ENCODE measurements at regions not wholly inside any gene's neighbourhood (a gene's known extent, or its start where the extent isn't known, plus 50 kb on each side); places are given as distances from the start of the nearest gene placed in this dataset.
"Not testable (repeated sequence)": the region's sequence is repeated elsewhere in the genome, so short reads cannot be mapped to it uniquely, and the experiment has no call there.

GRCh38 chr2:11944311-11944710, 197.9 kb downstream of the LPIN1 start:
- no peaks in the 10 kb centered on the region for H3K4me1 ChIP-seq
- no peak for DNase-seq (ENCODE audit: extremely low spot score in 2 of 2)
- H3K4me3 ChIP-seq = no peak overlapping the region
- no peaks in the 10 kb centered on the region for H3K36me3 ChIP-seq
- no peak overlapping the region for H3K27ac ChIP-seq
- intact Hi-C loops (cut with DNase I) = no loop called here
- H3K27me3 ChIP-seq = no peaks in the 10 kb centered on the region
- TF ChIP-seq POLR2A (IDR thresholded peaks at IDR 0.05) (no peak), CTCF (IDR thresholded peaks at IDR 0.05) (no peak), POLR2AphosphoS5 (IDR thresholded peaks at IDR 0.05; ENCODE audit: insufficient read depth in 1 of 2, low read depth in 1 of 2) (no peak)
- H3K9me3 ChIP-seq = no peaks in the 10 kb centered on the region

- intact Hi-C loops (cut with DNase I) = no loop called here
- H3K36me3 ChIP-seq = no peaks in the 10 kb centered on the region
- TF ChIP-seq POLR2A (IDR thresholded peaks at IDR 0.05) (no peak), POLR2AphosphoS5 (IDR thresholded peaks at IDR 0.05; ENCODE audit: insufficient read depth in 1 of 2, low read depth in 1 of 2) (no peak), CTCF (IDR thresholded peaks at IDR 0.05) (no peak)
- H3K27me3 ChIP-seq = no peaks in the 10 kb centered on the region
- H3K27ac ChIP-seq = no peak overlapping the region
- no peak for DNase-seq (ENCODE audit: extremely low spot score in 2 of 2)
- no peak overlapping the region for H3K4me3 ChIP-seq
- H3K4me1 ChIP-seq = no peaks in the 10 kb centered on the region
- H3K9me3 ChIP-seq = no peaks in the 10 kb centered on the region
Observed at GRCh38 chr2:11945139-11946126, 199.0 kb downstream of the LPIN1 start.

- no peak for DNase-seq (ENCODE audit: extremely low spot score in 2 of 2)
- no peak overlapping the region for H3K4me3 ChIP-seq
- no peaks in the 10 kb centered on the region for H3K36me3 ChIP-seq
- H3K27ac ChIP-seq = no peak overlapping the region
- TF ChIP-seq POLR2A (IDR thresholded peaks at IDR 0.05) (no peak), POLR2AphosphoS5 (IDR thresholded peaks at IDR 0.05; ENCODE audit: insufficient read depth in 1 of 2, low read depth in 1 of 2) (no peak), CTCF (IDR thresholded peaks at IDR 0.05) (no peak)
- H3K9me3 ChIP-seq = no peaks in the 10 kb centered on the region
- intact Hi-C loops (cut with DNase I) = no loop called here
- no peaks in the 10 kb centered on the region for H3K4me1 ChIP-seq
- H3K27me3 ChIP-seq = no peaks in the 10 kb centered on the region
Observed at GRCh38 chr2:11947956-11948355, 201.5 kb downstream of the LPIN1 start.

- intact Hi-C loops (cut with DNase I) = no loop called here
- no peak for DNase-seq (ENCODE audit: extremely low spot score in 2 of 2)
- Histone ChIP-seq H3K4me1 (no peaks in the 10 kb centered on the region), H3K27me3 (no peaks in the 10 kb centered on the region), H3K4me3 (no peak overlapping the region), H3K27ac (no peak overlapping the region), H3K36me3 (no peaks in the 10 kb centered on the region), H3K9me3 (no peaks in the 10 kb centered on the region)
- TF ChIP-seq POLR2AphosphoS5 (IDR thresholded peaks at IDR 0.05; ENCODE audit: insufficient read depth in 1 of 2, low read depth in 1 of 2) = no peak
- no peak for TF ChIP-seq POLR2A (IDR thresholded peaks at IDR 0.05)
Observed at GRCh38 chr2:11949732-11950523, 203.5 kb downstream of the LPIN1 start.

- Histone ChIP-seq H3K27ac (no peak overlapping the region), H3K4me1 (no peaks in the 10 kb centered on the region), H3K9me3 (no peaks in the 10 kb centered on the region), H3K36me3 (no peaks in the 10 kb centered on the region), H3K27me3 (no peaks in the 10 kb centered on the region), H3K4me3 (no peak overlapping the region)
- DNase-seq (ENCODE audit: extremely low spot score in 2 of 2) = no peak
- no peak for TF ChIP-seq POLR2A (IDR thresholded peaks at IDR 0.05)
- no peak for TF ChIP-seq CTCF (IDR thresholded peaks at IDR 0.05)
- TF ChIP-seq POLR2AphosphoS5 (IDR thresholded peaks at IDR 0.05; ENCODE audit: insufficient read depth in 1 of 2, low read depth in 1 of 2) = no peak
- intact Hi-C loops (cut with DNase I) = no loop called here
Observed at GRCh38 chr2:11950896-11951295, 204.5 kb downstream of the LPIN1 start.

GRCh38 chr2:11951492-11951891, 205.1 kb downstream of the LPIN1 start:
- H3K9me3 ChIP-seq; H3K27me3 ChIP-seq; H3K4me3 ChIP-seq; H3K27ac ChIP-seq; H3K4me1 ChIP-seq; DNase-seq (ENCODE audit: extremely low spot score in 2 of 2); intact Hi-C loops (cut with DNase I); H3K36me3 ChIP-seq: not testable (repeated sequence)
